Esophagus (tissue), 2 donors: ENCODE measurements at regions not wholly inside any gene's neighbourhood (a gene's known extent, or its start where the extent isn't known, plus 50 kb on each side); places are given as distances from the start of the nearest gene placed in this dataset.

Source experiments
- H3K27ac ChIP-seq, 2 donors: one replicate each; pipeline ENCODE4 v1.5.1; 2013; ENCODE audit warnings: low read depth in 2 of 2, mild to moderate bottlenecking in 2 of 2, inconsistent platforms in 1 of 2, low read length in 1 of 2, moderate library complexity in 1 of 2
- H3K27me3 ChIP-seq, 2 donors: one replicate each; pipeline ENCODE4 v1.6.1; 2013; ENCODE audit warnings: low read length in 2 of 2, control low read depth in 1 of 2, mild to moderate bottlenecking in 1 of 2; ENCODE audit not compliant: insufficient read depth in 2 of 2, control insufficient read depth in 1 of 2
- H3K36me3 ChIP-seq, 2 donors: one replicate each; pipeline ENCODE4 v1.6.1; 2013; ENCODE audit warnings: low read length in 1 of 2; ENCODE audit not compliant: control insufficient read depth in 2 of 2, insufficient read depth in 2 of 2
- H3K4me1 ChIP-seq, 2 donors: one replicate each; pipeline ENCODE4 v1.6.1; 2013; ENCODE audit warnings: low read length in 1 of 2; ENCODE audit not compliant: control insufficient read depth in 2 of 2, insufficient read depth in 2 of 2
- H3K4me3 ChIP-seq, 2 donors: one replicate each; pipeline ENCODE4 v1.5.1; 2013; ENCODE audit warnings: low read length in 2 of 2, mild to moderate bottlenecking in 2 of 2, low read depth in 1 of 2, moderate library complexity in 1 of 2
- H3K9me3 ChIP-seq, 2 donors: one replicate each; pipeline ENCODE4 v1.6.1; 2013; ENCODE audit warnings: mild to moderate bottlenecking in 2 of 2, low read depth in 1 of 2, low read length in 1 of 2, moderate library complexity in 1 of 2; ENCODE audit not compliant: control insufficient read depth in 2 of 2, insufficient read depth in 1 of 2
- WGBS, 2 donors: extraction: QIAGEN DNeasy Blood & Tissue Kit; methylation state at CpG; one replicate each; pipeline ENCODE4 v1.1.7; 2013; 5-methylcytosine and 5-hydroxymethylcytosine counted together
- donor health status: healthy with polysubstance abuse.
- donor health status: Bipolar disorder and iron deficiency.

GRCh38 chr2:143906850-143907249, 613.1 kb downstream of the ZEB2 start:
- Histone ChIP-seq H3K4me3 (no peak overlapping the region), H3K36me3 (no peaks in the 10 kb centered on the region), H3K27me3 (no peaks in the 10 kb centered on the region), H3K9me3 (no peaks in the 10 kb centered on the region), H3K4me1 (no peaks in the 10 kb centered on the region), H3K27ac (no peak overlapping the region)
- WGBS, 2 donors: 89 to 90% methylated on average over 4 of the region's 4 CpGs

GRCh38 chr2:143905587-143905986, 614.3 kb downstream of the ZEB2 start:
- 85% methylated on average over 4 of the region's 4 CpGs for WGBS, 2 donors
- no peaks in the 10 kb centered on the region for H3K4me1 ChIP-seq
- H3K27me3 ChIP-seq: no peaks in the 10 kb centered on the region
- no peak overlapping the region for H3K4me3 ChIP-seq
- no peaks in the 10 kb centered on the region for H3K9me3 ChIP-seq
- H3K27ac ChIP-seq: no peak overlapping the region
- no peaks in the 10 kb centered on the region for H3K36me3 ChIP-seq

- H3K27ac ChIP-seq: no peak overlapping the region
- H3K9me3 ChIP-seq: no peaks in the 10 kb centered on the region
- H3K27me3 ChIP-seq: no peaks in the 10 kb centered on the region
- no peak overlapping the region for H3K4me3 ChIP-seq
- no peaks in the 10 kb centered on the region for H3K4me1 ChIP-seq
- WGBS, 2 donors: 66 to 69% methylated on average over 5 of the region's 5 CpGs
- no peaks in the 10 kb centered on the region for H3K36me3 ChIP-seq
Observed at GRCh38 chr2:143903172-143903856, 616.6 kb downstream of the ZEB2 start.

- Histone ChIP-seq H3K27ac (peak overlapping the region in 1 of 2 donors; percentile 51), H3K36me3 (no peaks in the 10 kb centered on the region), H3K4me3 (no peak overlapping the region), H3K4me1 (no peaks in the 10 kb centered on the region), H3K9me3 (no peaks in the 10 kb centered on the region), H3K27me3 (no peaks in the 10 kb centered on the region)
- WGBS, 2 donors: 51 to 61% methylated on average over 4 of the region's 4 CpGs
Observed at GRCh38 chr2:143901185-143901842, 618.6 kb downstream of the ZEB2 start.

GRCh38 chr2:143899987-143900386, 619.9 kb downstream of the ZEB2 start:
- Histone ChIP-seq H3K9me3 (no peaks in the 10 kb centered on the region), H3K4me3 (no peak overlapping the region), H3K27ac (no peak overlapping the region), H3K36me3 (no peaks in the 10 kb centered on the region), H3K27me3 (no peaks in the 10 kb centered on the region), H3K4me1 (no peaks in the 10 kb centered on the region)
- WGBS, 2 donors: 89 to 95% methylated on average over 4 of the region's 4 CpGs

- H3K27me3 ChIP-seq: no peaks in the 10 kb centered on the region
- WGBS, 2 donors: 93 to 96% methylated on average over 3 of the region's 3 CpGs
Observed at GRCh38 chr2:143893371-143893770, 626.5 kb downstream of the ZEB2 start.

GRCh38 chr2:143891879-143892308, 628.0 kb downstream of the ZEB2 start:
- no peaks in the 10 kb centered on the region for H3K36me3 ChIP-seq
- H3K4me3 ChIP-seq: no peak overlapping the region
- no peak overlapping the region for H3K27ac ChIP-seq
- no peaks in the 10 kb centered on the region for H3K9me3 ChIP-seq
- WGBS, 2 donors: 80 to 82% methylated on average over 7 of the region's 7 CpGs
- no peaks in the 10 kb centered on the region for H3K4me1 ChIP-seq
- no peaks in the 10 kb centered on the region for H3K27me3 ChIP-seq

More at GRCh38 chr2:143893371-143893770, 626.5 kb downstream of the ZEB2 start:
- no peaks in the 10 kb centered on the region for H3K4me1 ChIP-seq
- no peaks in the 10 kb centered on the region for H3K36me3 ChIP-seq
- no peaks in the 10 kb centered on the region for H3K9me3 ChIP-seq
- H3K4me3 ChIP-seq: no peak overlapping the region
- no peak overlapping the region for H3K27ac ChIP-seq

- Histone ChIP-seq H3K27me3 (no peaks in the 10 kb centered on the region), H3K4me3 (no peak overlapping the region), H3K27ac (no peak overlapping the region), H3K9me3 (no peaks in the 10 kb centered on the region), H3K4me1 (no peaks in the 10 kb centered on the region), H3K36me3 (no peaks in the 10 kb centered on the region)
- 53 to 63% methylated on average over 3 of the region's 3 CpGs for WGBS, 2 donors
Observed at GRCh38 chr2:143890798-143891197, 629.1 kb downstream of the ZEB2 start.

GRCh38 chr2:143889216-143889615, 630.7 kb downstream of the ZEB2 start:
- Histone ChIP-seq H3K27ac (no peak overlapping the region), H3K27me3 (no peaks in the 10 kb centered on the region), H3K4me3 (no peak overlapping the region), H3K36me3 (no peaks in the 10 kb centered on the region), H3K4me1 (no peaks in the 10 kb centered on the region), H3K9me3 (no peaks in the 10 kb centered on the region)
- WGBS, 2 donors: 83 to 87% methylated on average over 4 of the region's 4 CpGs

- H3K27ac ChIP-seq: no peak overlapping the region
- no peak overlapping the region for H3K4me3 ChIP-seq
- no peaks in the 10 kb centered on the region for H3K36me3 ChIP-seq
- H3K9me3 ChIP-seq: no peaks in the 10 kb centered on the region
- H3K27me3 ChIP-seq: no peaks in the 10 kb centered on the region
- WGBS, 2 donors: 94 to 95% methylated on average over 3 of the region's 3 CpGs
- no peaks in the 10 kb centered on the region for H3K4me1 ChIP-seq
Observed at GRCh38 chr2:143885461-143885860, 634.5 kb downstream of the ZEB2 start.
